GM21528 (cell line): ENCODE measurements at regions not wholly inside any gene's neighbourhood (a gene's known extent, or its start where the extent isn't known, plus 50 kb on each side); places are given as distances from the start of the nearest gene placed in this dataset.

Source experiments
- ATAC-seq: cut with Tn5 transposase; IDR thresholded peaks from one replicate; pipeline ENCODE4 v1.9.1; 2021; ENCODE audit warnings: mild to moderate bottlenecking, moderate library complexity; ENCODE audit not compliant: unreplicated experiment, low FRiP score

GRCh38 chr2:22887426-22887825 lies 497.6 kb upstream of the KLHL29 start:
- ATAC-seq, result no peak

GRCh38 chr2:22887845-22888244 lies 497.1 kb upstream of the KLHL29 start:
- no peak for ATAC-seq

GRCh38 chr2:22890132-22890531 lies 494.8 kb upstream of the KLHL29 start:
- ATAC-seq, result no peak

GRCh38 chr2:22893761-22894517 lies 491.0 kb upstream of the KLHL29 start:
- no peak for ATAC-seq

- no peak for ATAC-seq
Observed at GRCh38 chr2:22894761-22895160, 490.2 kb upstream of the KLHL29 start.

GRCh38 chr2:22897428-22897827 lies 487.6 kb upstream of the KLHL29 start:
- no peak for ATAC-seq

- no peak for ATAC-seq
Observed at GRCh38 chr2:22900674-22901073, 484.3 kb upstream of the KLHL29 start.

GRCh38 chr2:22901471-22902179 lies 483.4 kb upstream of the KLHL29 start:
- ATAC-seq, result no peak

GRCh38 chr2:22902180-22902550 lies 482.8 kb upstream of the KLHL29 start:
- no peak for ATAC-seq

- ATAC-seq, result no peak
Observed at GRCh38 chr2:22902662-22903165, 482.3 kb upstream of the KLHL29 start.

GRCh38 chr2:22903616-22904015 lies 481.4 kb upstream of the KLHL29 start:
- no peak for ATAC-seq

GRCh38 chr2:22904126-22904684 lies 480.8 kb upstream of the KLHL29 start:
- no peak for ATAC-seq

GRCh38 chr2:22907330-22907729 lies 477.6 kb upstream of the KLHL29 start:
- no peak for ATAC-seq

- ATAC-seq, result no peak
Observed at GRCh38 chr2:22912398-22912797, 472.6 kb upstream of the KLHL29 start.

GRCh38 chr2:22929998-22930397 lies 455.0 kb upstream of the KLHL29 start:
- no peak for ATAC-seq

- no peak for ATAC-seq
Observed at GRCh38 chr2:22930781-22931180, 454.2 kb upstream of the KLHL29 start.

- ATAC-seq, result no peak
Observed at GRCh38 chr2:22932288-22932687, 452.7 kb upstream of the KLHL29 start.

- ATAC-seq, result no peak
Observed at GRCh38 chr2:22934747-22935146, 450.2 kb upstream of the KLHL29 start.

- ATAC-seq, result no peak
Observed at GRCh38 chr2:22942441-22942840, 442.5 kb upstream of the KLHL29 start.

- no peak for ATAC-seq
Observed at GRCh38 chr2:22944143-22944542, 440.8 kb upstream of the KLHL29 start.

GRCh38 chr2:22946553-22946952 lies 438.4 kb upstream of the KLHL29 start:
- no peak for ATAC-seq

GRCh38 chr2:22947741-22948140 lies 437.2 kb upstream of the KLHL29 start:
- ATAC-seq, result no peak
